MM.1S (cell line): ENCODE measurements at regions not wholly inside any gene's neighbourhood (a gene's known extent, or its start where the extent isn't known, plus 50 kb on each side); places are given as distances from the start of the nearest gene placed in this dataset.

Experiments
- DNase-seq: peaks from one replicate; pipeline ENCODE4 v3.0.0-alpha.2; 2015
- H2AFZ ChIP-seq: fragments of 300-600 bp; sonication (generic); 2 replicates; pipeline ENCODE4 v1.6.0; 2016; ENCODE audit warnings: antibody characterized with exemption, low read length
- H3F3A ChIP-seq: fragments of 300-600 bp; sonication (generic); 2 replicates; pipeline ENCODE4 v1.6.1; 2016; ENCODE audit warnings: mild to moderate bottlenecking, antibody characterized with exemption, low read length, moderate library complexity, mixed read lengths; ENCODE audit not compliant: insufficient read depth
- H3K27ac ChIP-seq: fragments of 300-600 bp; sonication (generic); 2 replicates; pipeline ENCODE4 v1.5.1; 2016; ENCODE audit warnings: mild to moderate bottlenecking, low read length
- H3K27me3 ChIP-seq: fragments of 300-600 bp; sonication (generic); replicated peaks from 2 replicates; pipeline ENCODE4 v1.6.0; 2016; ENCODE audit warnings: low read length; ENCODE audit not compliant: insufficient read depth
- H3K36me3 ChIP-seq: fragments of 300-600 bp; sonication (generic); replicated peaks from 2 replicates; pipeline ENCODE4 v1.6.1; 2016; ENCODE audit warnings: mild to moderate bottlenecking, low read length, mixed read lengths; ENCODE audit not compliant: insufficient read depth
- H3K4me1 ChIP-seq: fragments of 300-600 bp; sonication (generic); 2 replicates; pipeline ENCODE4 v1.6.1; 2016; ENCODE audit warnings: low read length, mixed read lengths
- H3K4me2 ChIP-seq: fragments of 300-600 bp; sonication (generic); 2 replicates; pipeline ENCODE4 v1.6.0; 2016; ENCODE audit warnings: low read depth, low read length
- H3K4me3 ChIP-seq: fragments of 300-600 bp; sonication (generic); 2 replicates; pipeline ENCODE4 v1.5.1; 2016; ENCODE audit warnings: low read length, mixed read lengths
- H3K79me2 ChIP-seq: fragments of 300-600 bp; sonication (generic); 2 replicates; pipeline ENCODE4 v1.6.1; 2016; ENCODE audit warnings: mixed run types, low read length, mixed read lengths
- H3K9ac ChIP-seq: fragments of 300-600 bp; sonication (generic); 2 replicates; pipeline ENCODE4 v1.6.1; 2016; ENCODE audit warnings: low read length, mixed read lengths
- H3K9me2 ChIP-seq: fragments of 300-600 bp; sonication (generic); replicated peaks from 2 replicates; pipeline ENCODE4 v1.6.1; 2016; ENCODE audit warnings: mild to moderate bottlenecking, low read length, mixed read lengths; ENCODE audit not compliant: insufficient read depth
- H3K9me3 ChIP-seq: fragments of 300-600 bp; sonication (generic); replicated peaks from 2 replicates; pipeline ENCODE4 v1.6.1; 2016; ENCODE audit warnings: mild to moderate bottlenecking, low read length, mixed read lengths; ENCODE audit not compliant: insufficient read depth
- H4K20me1 ChIP-seq: fragments of 300-600 bp; sonication (generic); 2 replicates; pipeline ENCODE4 v1.6.1; 2016; ENCODE audit warnings: mild to moderate bottlenecking, low read length, moderate library complexity, mixed read lengths; ENCODE audit not compliant: insufficient read depth
- CTCF ChIP-seq: fragments of 300-600 bp; sonication (generic); IDR thresholded peaks from 2 replicates; pipeline ENCODE4 v1.5.1; 2016; ENCODE audit warnings: antibody characterized with exemption, low read length, mixed read lengths
- EZH2 ChIP-seq: fragments of 300-600 bp; sonication (generic); optimal IDR thresholded peaks from 2 replicates; pipeline ENCODE3; 2017; ENCODE audit warnings: low read depth, mild to moderate bottlenecking, antibody characterized with exemption, low read length, mixed read lengths
- EZH2phosphoT487 ChIP-seq: fragments of 300-600 bp; sonication (generic); IDR thresholded peaks from 2 replicates; pipeline ENCODE4 v1.6.1; 2018; ENCODE audit warnings: antibody characterized with exemption, low read length

DNA sequence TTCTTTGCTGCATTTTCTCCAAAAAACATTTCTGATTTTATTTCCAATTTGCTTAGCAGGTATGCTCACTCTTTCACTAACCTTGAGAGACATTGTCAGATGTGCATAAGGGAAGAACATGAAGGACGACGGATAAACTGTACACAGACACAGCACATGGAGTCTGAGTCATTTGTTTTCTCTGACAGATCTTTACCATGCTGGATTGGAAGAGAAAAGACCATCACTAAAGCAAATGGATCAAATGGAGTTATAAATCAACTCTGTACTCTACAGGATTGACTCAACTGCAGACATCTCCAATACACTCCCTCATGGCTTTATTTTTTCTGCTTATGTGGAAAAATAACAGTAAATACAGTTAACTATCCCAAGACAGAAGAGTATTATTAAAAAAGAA lies 90.2 kb upstream of the CTSC start:
- TF ChIP-seq EZH2 (no peak), CTCF (no peak), EZH2phosphoT487 (no peak)
- Histone ChIP-seq H3K9ac (no peak overlapping the region), H4K20me1 (no peaks in the 10 kb centered on the region), H3K9me2 (no peaks in the 10 kb centered on the region), H3K4me3 (no peak overlapping the region), H3K4me2 (no peak overlapping the region), H3K9me3 (no peaks in the 10 kb centered on the region), H2AFZ (no peak overlapping the region), H3K36me3 (no peaks in the 10 kb centered on the region), H3K27ac (no peak overlapping the region), H3F3A (no peaks in the 10 kb centered on the region), H3K4me1 (no peaks in the 10 kb centered on the region), H3K79me2 (no peaks in the 10 kb centered on the region), H3K27me3 (no peaks in the 10 kb centered on the region)
- DNase-seq, result no peak

DNA sequence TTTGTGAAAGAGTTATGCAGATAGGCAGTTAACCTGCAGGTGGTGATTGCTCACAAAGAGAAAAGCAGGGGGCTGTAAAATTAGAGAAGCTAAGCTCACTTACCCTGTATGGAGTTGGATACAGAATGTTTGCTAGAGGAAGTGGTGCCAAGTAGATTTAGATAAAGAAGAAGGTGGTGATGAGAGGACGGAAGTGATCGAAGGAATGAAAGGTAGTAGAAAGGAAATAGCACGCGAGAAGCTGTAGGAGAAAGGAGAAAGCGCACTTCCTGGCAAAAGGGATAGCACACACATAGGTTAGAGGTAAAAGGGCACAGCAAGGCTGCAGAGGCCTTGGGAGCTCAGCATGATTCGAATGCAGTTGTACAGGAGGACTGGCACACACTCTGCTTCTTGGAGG lies 87.3 kb upstream of the CTSC start:
- Histone ChIP-seq H3K9ac (no peak overlapping the region), H3K27ac (no peak overlapping the region), H2AFZ (no peak overlapping the region), H3K4me1 (peaks cover 18% of the 10 kb centered on the region), H3K9me3 (no peaks in the 10 kb centered on the region), H3K36me3 (no peaks in the 10 kb centered on the region), H3K79me2 (no peaks in the 10 kb centered on the region), H3K4me2 (no peak overlapping the region), H3F3A (peaks cover 8% of the 10 kb centered on the region), H3K4me3 (no peak overlapping the region), H3K9me2 (no peaks in the 10 kb centered on the region), H3K27me3 (no peaks in the 10 kb centered on the region), H4K20me1 (no peaks in the 10 kb centered on the region)
- TF ChIP-seq EZH2 (no peak), EZH2phosphoT487 (no peak), CTCF (no peak)
- no peak for DNase-seq

DNA sequence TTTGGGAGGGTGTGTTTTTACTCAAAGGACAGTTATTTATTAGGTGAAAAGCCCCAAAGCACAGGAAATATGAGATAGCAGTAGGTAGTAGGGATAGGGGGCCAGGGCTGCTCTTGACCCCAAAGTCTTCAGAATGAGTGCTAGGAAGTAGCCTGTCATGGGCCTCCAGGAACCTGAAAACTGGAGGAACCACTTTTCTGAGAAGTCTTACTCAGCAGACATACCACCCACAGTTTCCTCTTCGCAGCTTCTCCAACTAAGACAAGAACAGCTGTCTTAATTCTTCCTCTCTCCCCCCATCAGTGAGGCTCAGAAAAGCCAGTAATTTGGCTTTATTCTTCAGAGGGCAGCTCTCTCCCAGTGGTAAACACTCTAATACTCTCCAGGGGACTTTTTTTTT lies 84.0 kb upstream of the CTSC start:
- Histone ChIP-seq H3K4me3 (no peak overlapping the region), H3K27ac (peak overlapping the region; percentile 32; the same call in 1 of the 2 replicates), H3F3A (peaks cover 8% of the 10 kb centered on the region), H3K9me3 (no peaks in the 10 kb centered on the region), H4K20me1 (no peaks in the 10 kb centered on the region), H3K9ac (no peak overlapping the region), H3K79me2 (no peaks in the 10 kb centered on the region), H3K4me2 (peak overlapping the region; percentile 52), H3K9me2 (no peaks in the 10 kb centered on the region), H3K36me3 (no peaks in the 10 kb centered on the region), H2AFZ (no peak overlapping the region), H3K4me1 (peaks cover 23% of the 10 kb centered on the region), H3K27me3 (no peaks in the 10 kb centered on the region)
- TF ChIP-seq EZH2phosphoT487 (no peak), CTCF (no peak), EZH2 (no peak)
- DNase-seq, result peak; percentile 80
